Heart left ventricle (tissue), 16 donors: ENCODE measurements at regions not wholly inside any gene's neighbourhood (a gene's known extent, or its start where the extent isn't known, plus 50 kb on each side); places are given as distances from the start of the nearest gene placed in this dataset.
A peak's percentile ranks its signal among the peaks of the same experiment; 100 is the strongest.
"Not testable (repeated sequence)": the region's sequence is repeated elsewhere in the genome, so short reads cannot be mapped to it uniquely, and the experiment has no call there.

Experiments
- ATAC-seq, 4 donors: fragments of 200-7000 bp; cut with Tn5 transposase; one replicate each; pipeline ENCODE4 v1.9.1; 2020 to 2022; ENCODE audit warnings: moderate library complexity in 4 of 4, mild to moderate bottlenecking in 3 of 4, moderate number of reproducible peaks in 1 of 4
- DNase-seq, 5 donors: peaks; one replicate each; pipeline ENCODE4 v3.0.0-alpha.2; 2020
- H3K27ac ChIP-seq, 12 donors: fragments of 200-600 bp; sonication (generic) in 4 of 12; one replicate each; pipeline versions ENCODE4 v1.5.0 to v1.8.0; 2016 to 2022; ENCODE audit warnings: mild to moderate bottlenecking in 2 of 12
- H3K27me3 ChIP-seq, 9 donors: fragments of 200-600 bp; sonication (generic) in 2 of 9; one replicate each; pipeline versions ENCODE4 v1.5.1 to v1.8.0; 2016 to 2022; ENCODE audit warnings: mild to moderate bottlenecking in 3 of 9
- H3K36me3 ChIP-seq, 9 donors: fragments of 200-600 bp; sonication (generic) in 2 of 9; one replicate each; pipeline versions ENCODE4 v1.5.0 to v1.8.0; 2018 to 2022; ENCODE audit warnings: mild to moderate bottlenecking in 2 of 9
- H3K4me1 ChIP-seq, 12 donors: fragments of 200-600 bp; sonication (generic) in 4 of 12; one replicate each; pipeline versions ENCODE4 v1.5.0 to v1.8.0; 2016 to 2022; ENCODE audit warnings: mild to moderate bottlenecking in 3 of 12
- H3K4me3 ChIP-seq, 12 donors: fragments of 200-600 bp; sonication (generic) in 4 of 12; one replicate each; pipeline versions ENCODE4 v1.5.0 to v1.8.0; 2017 to 2022; ENCODE audit warnings: mild to moderate bottlenecking in 9 of 12, moderate library complexity in 4 of 12
- H3K9me3 ChIP-seq, 12 donors: fragments of 200-600 bp; sonication (generic) in 4 of 12; one replicate each; pipeline versions ENCODE4 v1.5.0 to v1.8.0; 2016 to 2022; ENCODE audit warnings: mild to moderate bottlenecking in 1 of 12
- CTCF ChIP-seq, 12 donors: fragments of 200-600 bp; sonication (generic) in 4 of 12; IDR thresholded peaks; one replicate each; pipeline versions ENCODE4 v1.5.0 to v1.8.0; 2018 to 2022; ENCODE audit warnings: antibody characterized with exemption in 12 of 12, mild to moderate bottlenecking in 5 of 12
- POLR2A ChIP-seq, 2 donors: fragments of 450-650 bp; IDR thresholded peaks; one replicate each; pipeline ENCODE4 v1.6.1; 2017; ENCODE audit warnings: antibody characterized with exemption in 2 of 2, mild to moderate bottlenecking in 2 of 2, moderate library complexity in 2 of 2
- WGBS, 4 donors: extraction: QIAGEN DNeasy Blood & Tissue Kit in 2 of 4; methylation state at CpG; one replicate each; pipeline versions ENCODE4 v1.1.5 to v1.1.7; 2013 to 2018; 5-methylcytosine and 5-hydroxymethylcytosine counted together
- intact Hi-C, 10 donors: fragments of 100-400 bp; cut with DNase I; formaldehyde crosslinking; loops; one replicate each; pipeline versions ENCODE4 v1.11.1 to v1.14.2; 2022
- donor health status: ischemic (EF 13 %, LVEDD 7.1; RV severe dilation, severe dysfunction).
- donor health status: healthy with polysubstance abuse.
- donor health status: DM: no; HTN: yes; CAD: no.
- donor health status: DM: no; HTN: no; CAD: no.
- donor health status: ischemic (EF 25% LVEDD 6.9; RV normal size, moderate dysfunction).
- donor health status: ischemic (EF 25% LVEDD 5.7; RV mildly dilated, moderate dysfunction).
- donor health status: healthy.
- donor health status: DM: yes; HTN: yes; CAD: no.
- donor health status: ischemic (EF 35%, LVEDD 5.7; RV mildly dilated, moderate dysfunction).
- donor health status: nonischemic (EF 11% LVEDD 7.7; RV severe dilation, severe dysfunction).
- donor health status: DM: yes; HTN: yes; CAD: no.
- donor health status: PGD.
- donor health status: ischemic (EF 29% LVEDD 5.4; RV normal size, mild dysfunction).
- donor health status: nonischemic (EF 23%, LVEDD 6.1; RV moderate dilation, normal function).

DNA sequence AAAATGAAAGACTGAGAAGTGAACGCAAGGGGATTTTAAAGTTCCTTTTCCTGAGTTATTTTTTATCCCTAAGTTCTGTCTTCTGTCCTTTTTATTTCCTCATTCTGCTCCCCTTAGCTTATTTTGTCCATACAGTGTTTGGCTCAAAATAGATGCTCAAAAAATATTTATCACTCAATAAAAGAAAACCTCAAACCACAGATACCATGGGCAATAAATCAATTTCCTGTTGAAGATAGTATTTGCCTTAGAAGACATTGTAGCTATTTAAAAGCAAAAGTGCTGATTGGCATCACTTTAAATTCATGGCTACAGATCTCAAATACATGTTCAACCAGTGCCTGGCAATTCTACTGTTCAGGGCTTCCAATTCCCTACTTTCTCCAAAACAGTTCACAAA is 316.5 kb upstream of the ADAMTS9 start:
- Histone ChIP-seq H3K4me1 (peaks cover 0 to 5% (median 0%) of the 10 kb centered on the region in 12 donors), H3K27me3 (no peaks in the 10 kb centered on the region), H3K4me3 (no peak overlapping the region), H3K9me3 (no peaks in the 10 kb centered on the region), H3K36me3 (no peaks in the 10 kb centered on the region), H3K27ac (no peak overlapping the region)
- WGBS, 4 donors, result 76 to 91% (median 80%) methylated on average over 1 of the region's 1 CpG
- DNase-seq, result no peak
- TF ChIP-seq POLR2A (IDR thresholded peaks at IDR 0.05) (no peak), CTCF (IDR thresholded peaks at IDR 0.05) (no peak)
- no peak for ATAC-seq
- intact Hi-C loops, result no loop called here

DNA sequence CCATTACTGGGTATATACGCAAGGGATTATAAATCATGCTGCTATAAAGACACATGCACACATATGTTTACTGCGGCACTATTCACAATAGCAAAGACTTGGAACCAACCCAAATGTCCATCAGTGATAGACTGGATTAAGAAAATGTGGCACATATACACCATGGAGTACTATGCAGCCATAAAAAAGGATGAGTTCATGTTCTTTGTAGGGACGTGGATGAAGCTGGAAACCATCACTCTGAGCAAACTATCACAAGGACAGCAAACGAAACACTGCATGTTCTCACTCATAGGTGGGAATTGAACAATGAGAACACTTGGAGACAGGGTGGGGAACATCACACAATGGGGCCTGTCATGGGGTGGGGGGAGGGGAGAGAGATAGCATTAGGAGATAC is 313.3 kb upstream of the ADAMTS9 start:
- H3K4me3 ChIP-seq, DNase-seq, intact Hi-C loops, ATAC-seq, H3K27ac ChIP-seq, H3K27me3 ChIP-seq, H3K36me3 ChIP-seq, H3K9me3 ChIP-seq: not testable (repeated sequence)
- peaks cover 0 to 15% (median 5%) of the 10 kb centered on the region in 12 donors for H3K4me1 ChIP-seq
- 89 to 96% (median 94%) methylated on average over 4 of the region's 4 CpGs for WGBS, 4 donors

DNA sequence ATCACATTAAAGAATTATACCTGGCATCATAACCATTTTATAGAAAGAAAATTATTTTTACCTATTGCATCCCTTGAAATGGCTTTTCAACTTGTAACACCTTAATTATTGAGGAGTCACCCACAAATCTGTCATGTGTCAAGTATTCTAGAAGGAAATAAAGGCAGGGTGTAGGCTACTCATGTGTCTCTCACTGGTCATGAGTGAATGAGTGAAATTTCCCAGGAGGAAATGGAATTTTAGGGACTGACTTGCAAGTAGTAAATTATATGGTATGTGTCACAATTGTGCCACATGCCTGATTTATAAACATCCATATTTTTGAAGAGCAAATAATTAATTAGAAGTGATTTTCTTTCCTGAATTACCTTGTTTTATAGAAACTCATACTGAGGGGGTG is 310.5 kb upstream of the ADAMTS9 start:
- Histone ChIP-seq H3K9me3 (no peaks in the 10 kb centered on the region), H3K36me3 (no peaks in the 10 kb centered on the region), H3K27ac (no peak overlapping the region), H3K27me3 (no peaks in the 10 kb centered on the region), H3K4me3 (no peak overlapping the region), H3K4me1 (peaks cover 0 to 32% (median 23%) of the 10 kb centered on the region in 12 donors)
- intact Hi-C loops, result no loop called here
- TF ChIP-seq CTCF (IDR thresholded peaks at IDR 0.05) (no peak), POLR2A (IDR thresholded peaks at IDR 0.05) (no peak)
- DNase-seq (no peak), ATAC-seq (no peak)

GRCh38 chr3:64995857-64996551 is 308.2 kb upstream of the ADAMTS9 start:
- WGBS, 4 donors, result 40 to 52% (median 42%) methylated on average over 9 of the region's 9 CpGs
- H3K27me3 ChIP-seq, result no peaks in the 10 kb centered on the region
- no peaks in the 10 kb centered on the region for H3K9me3 ChIP-seq
- H3K4me1 ChIP-seq, result peaks cover 0 to 45% (median 31%) of the 10 kb centered on the region in 12 donors
- TF ChIP-seq POLR2A (IDR thresholded peaks at IDR 0.05) (no peak), CTCF (IDR thresholded peaks at IDR 0.05) (no peak)
- H3K4me3 ChIP-seq, result no peak overlapping the region
- ATAC-seq, result peak in 3 of 4 donors; percentile 31 to 53 (median 48)
- DNase-seq, result peak in 2 of 5 donors; percentile 20 to 28
- H3K27ac ChIP-seq, result peak overlapping the region in 11 of 12 donors; percentile 6 to 65 (median 30)
- intact Hi-C loops, result no loop called here
- no peaks in the 10 kb centered on the region for H3K36me3 ChIP-seq

GRCh38 chr3:64993781-64994180 is 306.0 kb upstream of the ADAMTS9 start:
- no peak for DNase-seq
- no peaks in the 10 kb centered on the region for H3K27me3 ChIP-seq
- H3K4me1 ChIP-seq, result peaks cover 0 to 45% (median 31%) of the 10 kb centered on the region in 12 donors
- intact Hi-C loops, result no loop called here
- H3K27ac ChIP-seq, result peak overlapping the region in 3 of 12 donors; percentile 4 to 64 (median 7)
- H3K9me3 ChIP-seq, result no peaks in the 10 kb centered on the region
- 76 to 81% (median 78%) methylated on average over 6 of the region's 6 CpGs for WGBS, 4 donors
- no peak overlapping the region for H3K4me3 ChIP-seq
- ATAC-seq, result no peak
- no peak for TF ChIP-seq CTCF (IDR thresholded peaks at IDR 0.05)
- TF ChIP-seq POLR2A (IDR thresholded peaks at IDR 0.05), result no peak
- H3K36me3 ChIP-seq, result no peaks in the 10 kb centered on the region
